ENCODE measurements at regions not wholly inside any gene's neighbourhood (a gene's known extent, or its start where the extent isn't known, plus 50 kb on each side); places are given as distances from the start of the nearest gene placed in this dataset.

DNA sequence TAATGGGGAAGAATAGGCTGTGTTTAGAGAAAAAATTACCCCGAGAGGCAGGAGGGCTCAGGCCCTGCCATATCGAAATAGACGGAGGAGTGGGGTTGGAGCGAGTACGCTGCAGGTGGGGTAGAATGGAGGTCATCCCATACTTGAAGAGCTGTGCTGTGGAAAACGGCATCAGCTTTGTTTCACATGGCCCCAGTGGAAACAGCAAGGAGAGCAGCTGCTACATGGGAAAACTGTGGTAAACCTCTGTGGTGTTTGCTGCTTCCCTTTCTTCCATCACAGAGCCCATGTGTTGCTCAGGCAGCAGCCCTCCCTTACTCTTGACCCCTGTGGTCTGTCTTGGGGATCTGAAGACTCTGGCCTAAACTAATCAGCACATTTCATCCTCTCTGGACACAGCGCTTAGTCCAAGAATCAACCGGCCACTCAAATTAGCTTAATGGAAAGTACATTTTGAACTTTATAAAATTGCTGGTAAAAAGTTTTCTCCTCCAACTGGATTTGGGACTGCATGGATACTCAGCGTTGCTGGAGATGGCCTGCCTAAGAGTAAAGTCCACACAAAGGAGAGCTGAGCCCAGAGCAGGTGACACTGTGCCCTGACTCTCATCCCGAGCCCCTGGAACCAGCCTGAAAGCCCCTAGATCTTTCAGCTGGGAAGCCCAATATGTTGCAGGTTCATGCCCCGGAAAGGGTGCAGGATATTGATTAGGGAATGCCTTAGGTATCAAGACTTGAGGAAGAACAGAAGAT lies 127.1 kb upstream of the GADD45A start:
- Histone ChIP-seq H3K27me3 (ENCODE audit: control insufficient read depth, extremely low read depth, insufficient read depth, low read length) (no peaks in the 10 kb centered on the region), H4K20me1 (ENCODE audit: control insufficient read depth, extremely low read depth, insufficient read depth, low read length) (no peaks in the 10 kb centered on the region), H3K9me3 (ENCODE audit: control insufficient read depth, low read depth, low read length) (no peaks in the 10 kb centered on the region), H3K4me1 (ENCODE audit: control insufficient read depth, extremely low read depth, insufficient read depth, low read length) (peaks cover 35% of the 10 kb centered on the region), H3K4me2 (ENCODE audit: control insufficient read depth, extremely low read depth, insufficient read depth, low read depth, low read length) (no peak overlapping the region), H3K9ac (ENCODE audit: control insufficient read depth, extremely low read depth, insufficient read depth, low read length) (no peak overlapping the region), H3K36me3 (ENCODE audit: control insufficient read depth in 2 of 2, extremely low read depth in 1 of 2, insufficient read depth in 2 of 2, low read length in 2 of 2) (no peaks in the 10 kb centered on the region), H2AFZ (ENCODE audit: control insufficient read depth, low read length) (no peak overlapping the region), H3K79me2 (ENCODE audit: control insufficient read depth, insufficient read depth, low read length) (no peaks in the 10 kb centered on the region), H3K4me3 (ENCODE audit: control insufficient read depth in 2 of 3, extremely low read depth in 1 of 3, insufficient read depth in 2 of 3, low read depth in 1 of 3, low read length in 3 of 3) (no peak overlapping the region), H3K27ac (ENCODE audit: control insufficient read depth, insufficient read depth, low read length) (no peak overlapping the region), H3K9me1 (ENCODE audit: control insufficient read depth, extremely low read depth, insufficient read depth, low read length) (no peaks in the 10 kb centered on the region)
- dilution Hi-C loops (cut with MboI; ENCODE audit: extremely low pct_ligation_motif_present, low sequenced_read_pairs) = no loop called here
- DNase-seq (ENCODE audit: low read depth, low spot score) (no peak), FAIRE-seq (peak; percentile 20)
- TF ChIP-seq EZH2 (IDR thresholded peaks at IDR 0.05; ENCODE audit: low read length) = no peak
- TF ChIP-seq, protein P1, sequence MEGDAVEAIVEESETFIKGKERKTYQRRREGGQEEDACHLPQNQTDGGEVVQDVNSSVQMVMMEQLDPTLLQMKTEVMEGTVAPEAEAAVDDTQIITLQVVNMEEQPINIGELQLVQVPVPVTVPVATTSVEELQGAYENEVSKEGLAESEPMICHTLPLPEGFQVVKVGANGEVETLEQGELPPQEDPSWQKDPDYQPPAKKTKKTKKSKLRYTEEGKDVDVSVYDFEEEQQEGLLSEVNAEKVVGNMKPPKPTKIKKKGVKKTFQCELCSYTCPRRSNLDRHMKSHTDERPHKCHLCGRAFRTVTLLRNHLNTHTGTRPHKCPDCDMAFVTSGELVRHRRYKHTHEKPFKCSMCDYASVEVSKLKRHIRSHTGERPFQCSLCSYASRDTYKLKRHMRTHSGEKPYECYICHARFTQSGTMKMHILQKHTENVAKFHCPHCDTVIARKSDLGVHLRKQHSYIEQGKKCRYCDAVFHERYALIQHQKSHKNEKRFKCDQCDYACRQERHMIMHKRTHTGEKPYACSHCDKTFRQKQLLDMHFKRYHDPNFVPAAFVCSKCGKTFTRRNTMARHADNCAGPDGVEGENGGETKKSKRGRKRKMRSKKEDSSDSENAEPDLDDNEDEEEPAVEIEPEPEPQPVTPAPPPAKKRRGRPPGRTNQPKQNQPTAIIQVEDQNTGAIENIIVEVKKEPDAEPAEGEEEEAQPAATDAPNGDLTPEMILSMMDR (optimal IDR thresholded peaks at IDR 0.05 in 1 of 3, IDR thresholded peaks at IDR 0.05 in 1 of 3, conservative IDR thresholded peaks at IDR 0.05 in 1 of 3; ENCODE audit: extremely low read depth in 1 of 3, insufficient read depth in 2 of 3, low read length in 3 of 3) = no peak

DNA sequence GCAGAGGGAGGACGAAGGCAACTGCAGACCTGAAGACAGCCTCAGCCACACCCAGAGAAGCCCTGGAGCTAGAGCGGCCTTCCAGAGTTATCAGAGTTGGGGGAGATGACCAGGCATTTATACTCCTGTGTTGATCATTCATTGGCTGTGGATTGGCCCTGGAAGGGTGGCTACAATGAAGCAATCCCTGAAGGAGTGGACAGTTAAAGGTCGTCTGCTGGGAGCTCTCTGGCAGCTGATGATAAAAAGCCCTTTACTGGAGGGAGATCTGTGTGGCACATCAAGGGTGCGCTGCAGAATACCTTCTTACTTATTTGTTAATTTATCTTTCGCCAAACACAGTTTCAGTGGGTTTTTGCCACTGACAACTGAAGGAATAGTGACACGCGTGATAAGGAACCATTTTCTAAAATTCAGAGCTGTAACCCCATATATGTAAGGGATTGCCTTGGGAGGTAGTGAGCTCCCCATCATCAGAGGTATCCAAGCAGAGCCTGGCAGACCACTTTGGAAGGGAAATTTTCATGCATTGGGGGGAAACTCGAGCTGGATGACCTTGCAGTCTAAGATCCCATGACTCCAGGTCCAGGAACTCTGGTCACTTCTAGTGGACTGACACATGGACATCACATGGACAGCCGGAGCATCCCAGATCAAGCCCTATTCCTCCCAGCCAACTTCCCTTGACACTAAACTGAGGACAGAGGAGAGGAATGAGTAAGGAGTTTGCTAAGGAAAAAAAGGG lies 126.4 kb upstream of the GADD45A start:
- DNase-seq (ENCODE audit: low read depth, low spot score) = no peak
- Histone ChIP-seq H4K20me1 (ENCODE audit: control insufficient read depth, extremely low read depth, insufficient read depth, low read length) (no peaks in the 10 kb centered on the region), H3K27ac (ENCODE audit: control insufficient read depth, insufficient read depth, low read length) (peak overlapping the region; percentile 52), H3K9ac (ENCODE audit: control insufficient read depth, extremely low read depth, insufficient read depth, low read length) (peak overlapping the region; percentile 56), H3K9me1 (ENCODE audit: control insufficient read depth, extremely low read depth, insufficient read depth, low read length) (no peaks in the 10 kb centered on the region), H3K4me2 (ENCODE audit: control insufficient read depth, extremely low read depth, insufficient read depth, low read depth, low read length) (peak overlapping the region; percentile 79), H2AFZ (ENCODE audit: control insufficient read depth, low read length) (no peak overlapping the region), H3K36me3 (ENCODE audit: control insufficient read depth in 2 of 2, extremely low read depth in 1 of 2, insufficient read depth in 2 of 2, low read length in 2 of 2) (no peaks in the 10 kb centered on the region), H3K79me2 (ENCODE audit: control insufficient read depth, insufficient read depth, low read length) (no peaks in the 10 kb centered on the region), H3K27me3 (ENCODE audit: control insufficient read depth, extremely low read depth, insufficient read depth, low read length) (no peaks in the 10 kb centered on the region), H3K4me1 (ENCODE audit: control insufficient read depth, extremely low read depth, insufficient read depth, low read length) (peaks cover 36% of the 10 kb centered on the region), H3K4me3 (ENCODE audit: control insufficient read depth in 2 of 3, extremely low read depth in 1 of 3, insufficient read depth in 2 of 3, low read depth in 1 of 3, low read length in 3 of 3) (no peak overlapping the region), H3K9me3 (ENCODE audit: control insufficient read depth, low read depth, low read length) (no peaks in the 10 kb centered on the region)
- FAIRE-seq = peak; percentile 17
- no peak for TF ChIP-seq EZH2 (IDR thresholded peaks at IDR 0.05; ENCODE audit: low read length)
- TF ChIP-seq, protein P1 (optimal IDR thresholded peaks at IDR 0.05 in 1 of 3, IDR thresholded peaks at IDR 0.05 in 1 of 3, conservative IDR thresholded peaks at IDR 0.05 in 1 of 3; ENCODE audit: extremely low read depth in 1 of 3, insufficient read depth in 2 of 3, low read length in 3 of 3) = no peak
- dilution Hi-C loops (cut with MboI; ENCODE audit: extremely low pct_ligation_motif_present, low sequenced_read_pairs) = no loop called here

All from keratinocyte (primary cell).